ENCODE measurements at regions not wholly inside any gene's neighbourhood (a gene's known extent, or its start where the extent isn't known, plus 50 kb on each side); places are given as distances from the start of the nearest gene placed in this dataset.

DNA sequence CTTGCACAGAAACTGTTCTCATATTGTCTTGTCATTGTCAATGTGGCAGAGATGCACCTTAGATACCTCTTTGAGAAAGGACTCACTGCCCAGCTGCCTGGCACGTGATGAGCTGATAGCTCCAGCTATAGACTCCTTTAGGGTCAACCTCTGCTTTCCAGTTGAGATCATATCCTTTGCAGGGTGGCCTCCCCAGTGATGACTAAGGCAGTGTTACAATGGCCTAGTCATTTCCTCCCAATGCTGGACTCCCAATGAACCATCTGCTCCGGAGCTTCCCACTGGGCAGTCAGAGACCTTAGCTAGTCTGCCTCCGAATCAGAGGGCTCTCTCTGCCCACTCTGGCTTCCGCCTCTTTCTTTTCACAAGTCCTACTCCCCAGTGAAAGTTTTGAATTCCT lies 79.5 kb downstream of the CHRD start:
- H3K36me3 Mint-ChIP-seq (ENCODE audit: low read depth) = no peaks in the 10 kb centered on the region
- no peak for DNase-seq (ENCODE audit: low read depth, low spot score)
- peaks cover 6% of the 10 kb centered on the region for H3K9me3 Mint-ChIP-seq
- TF ChIP-seq, protein P1, sequence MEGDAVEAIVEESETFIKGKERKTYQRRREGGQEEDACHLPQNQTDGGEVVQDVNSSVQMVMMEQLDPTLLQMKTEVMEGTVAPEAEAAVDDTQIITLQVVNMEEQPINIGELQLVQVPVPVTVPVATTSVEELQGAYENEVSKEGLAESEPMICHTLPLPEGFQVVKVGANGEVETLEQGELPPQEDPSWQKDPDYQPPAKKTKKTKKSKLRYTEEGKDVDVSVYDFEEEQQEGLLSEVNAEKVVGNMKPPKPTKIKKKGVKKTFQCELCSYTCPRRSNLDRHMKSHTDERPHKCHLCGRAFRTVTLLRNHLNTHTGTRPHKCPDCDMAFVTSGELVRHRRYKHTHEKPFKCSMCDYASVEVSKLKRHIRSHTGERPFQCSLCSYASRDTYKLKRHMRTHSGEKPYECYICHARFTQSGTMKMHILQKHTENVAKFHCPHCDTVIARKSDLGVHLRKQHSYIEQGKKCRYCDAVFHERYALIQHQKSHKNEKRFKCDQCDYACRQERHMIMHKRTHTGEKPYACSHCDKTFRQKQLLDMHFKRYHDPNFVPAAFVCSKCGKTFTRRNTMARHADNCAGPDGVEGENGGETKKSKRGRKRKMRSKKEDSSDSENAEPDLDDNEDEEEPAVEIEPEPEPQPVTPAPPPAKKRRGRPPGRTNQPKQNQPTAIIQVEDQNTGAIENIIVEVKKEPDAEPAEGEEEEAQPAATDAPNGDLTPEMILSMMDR (conservative IDR thresholded peaks at IDR 0.05) = no peak
- no peak overlapping the region for H3K4me3 Mint-ChIP-seq
- H3K4me1 Mint-ChIP-seq = no peaks in the 10 kb centered on the region
- no peaks in the 10 kb centered on the region for H3K27me3 Mint-ChIP-seq (ENCODE audit: low read depth)
- no peak overlapping the region for H3K27ac Mint-ChIP-seq (ENCODE audit: unreplicated experiment)

DNA sequence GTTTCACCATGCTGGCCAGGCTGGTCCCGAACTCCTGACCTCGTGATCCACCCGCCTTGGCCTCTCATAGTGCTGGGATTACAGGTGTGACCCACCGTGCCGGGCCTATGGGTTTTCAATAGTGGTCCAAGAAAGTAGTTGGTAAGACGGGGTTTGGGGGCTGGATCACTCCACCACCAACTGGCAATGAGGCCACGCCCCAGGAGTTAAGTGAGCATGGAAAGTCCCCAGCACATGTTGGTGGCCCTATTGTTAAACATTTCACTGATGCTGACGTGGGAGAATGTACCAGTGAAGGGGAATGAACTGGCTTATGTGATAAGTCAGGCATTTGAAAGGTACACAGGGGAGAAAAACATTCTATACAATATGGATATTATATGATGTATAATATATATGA lies 80.4 kb downstream of the CHRD start:
- DNase-seq (ENCODE audit: low read depth, low spot score) = no peak
- H3K4me1 Mint-ChIP-seq = no peaks in the 10 kb centered on the region
- H3K9me3 Mint-ChIP-seq = peaks cover 6% of the 10 kb centered on the region

DNA sequence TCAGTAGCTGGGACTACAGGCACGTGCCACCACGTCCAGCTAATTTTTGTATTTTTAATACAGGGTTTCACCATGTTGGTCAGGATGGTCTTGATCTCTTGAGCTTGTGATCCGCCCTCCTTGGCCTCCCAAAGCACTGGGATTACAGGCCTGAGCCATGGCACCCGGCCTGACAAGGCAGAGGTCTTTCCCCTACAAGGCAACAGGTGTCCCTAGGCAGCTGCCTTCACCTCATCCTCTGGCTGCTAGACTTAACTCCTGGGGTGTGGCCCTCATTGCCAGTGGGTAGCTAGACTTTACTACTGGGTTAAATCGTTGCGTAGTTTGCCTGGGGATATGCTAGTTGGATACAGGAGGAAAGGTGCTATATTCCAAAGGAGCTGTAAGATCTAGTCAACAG lies 81.4 kb downstream of the CHRD start:
- Mint-ChIP-seq H3K27ac (ENCODE audit: unreplicated experiment) (no peak overlapping the region), H3K4me3 (no peak overlapping the region), H3K4me1 (no peaks in the 10 kb centered on the region), H3K36me3 (ENCODE audit: low read depth) (no peaks in the 10 kb centered on the region), H3K9me3 (peaks cover 6% of the 10 kb centered on the region), H3K27me3 (ENCODE audit: low read depth) (no peaks in the 10 kb centered on the region)
- DNase-seq (ENCODE audit: low read depth, low spot score) = no peak
- TF ChIP-seq, protein P1 (conservative IDR thresholded peaks at IDR 0.05) = no peak

More for the DNA sequence above, 80.4 kb downstream of the CHRD start:
- no peaks in the 10 kb centered on the region for H3K27me3 Mint-ChIP-seq (ENCODE audit: low read depth)
- no peak overlapping the region for H3K27ac Mint-ChIP-seq (ENCODE audit: unreplicated experiment)
- H3K36me3 Mint-ChIP-seq (ENCODE audit: low read depth) = no peaks in the 10 kb centered on the region
- no peak overlapping the region for H3K4me3 Mint-ChIP-seq
- TF ChIP-seq, protein P1 (conservative IDR thresholded peaks at IDR 0.05) = no peak

DNA sequence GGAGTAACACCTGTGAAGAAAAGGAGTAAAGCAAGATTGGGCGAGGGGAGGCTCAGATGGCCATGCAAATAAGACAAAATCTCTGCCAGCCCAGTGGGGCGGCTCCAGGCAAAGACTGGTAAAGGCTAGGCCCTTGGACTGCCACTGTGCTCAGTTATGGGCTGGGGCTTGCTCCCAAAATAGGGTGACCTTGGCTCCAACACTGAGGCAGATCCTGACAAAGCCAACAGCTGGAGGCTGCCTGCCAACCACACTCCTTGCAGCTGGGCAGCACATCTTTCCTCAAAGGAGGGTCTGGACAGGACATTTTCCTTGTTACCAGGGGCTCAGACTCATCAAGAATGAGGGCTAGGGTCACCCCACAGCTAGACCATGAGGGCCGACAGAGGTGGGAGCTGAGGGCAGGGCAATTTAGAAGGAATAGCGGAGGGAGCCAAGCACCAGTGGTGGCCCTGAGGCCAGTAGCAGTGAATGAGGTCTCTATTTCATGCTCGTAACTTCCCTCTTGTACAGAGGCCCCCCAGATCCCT lies 86.1 kb downstream of the CHRD start:
- no peaks in the 10 kb centered on the region for H3K4me1 Mint-ChIP-seq
- DNase-seq (ENCODE audit: low read depth, low spot score) = no peak
- H3K9me3 Mint-ChIP-seq = no peaks in the 10 kb centered on the region
- peaks cover 3% of the 10 kb centered on the region for H3K27me3 Mint-ChIP-seq (ENCODE audit: low read depth)
- TF ChIP-seq, protein P1 (conservative IDR thresholded peaks at IDR 0.05) = no peak
- H3K36me3 Mint-ChIP-seq (ENCODE audit: low read depth) = no peaks in the 10 kb centered on the region
- H3K4me3 Mint-ChIP-seq = no peak overlapping the region
- H3K27ac Mint-ChIP-seq (ENCODE audit: unreplicated experiment) = no peak overlapping the region

DNA sequence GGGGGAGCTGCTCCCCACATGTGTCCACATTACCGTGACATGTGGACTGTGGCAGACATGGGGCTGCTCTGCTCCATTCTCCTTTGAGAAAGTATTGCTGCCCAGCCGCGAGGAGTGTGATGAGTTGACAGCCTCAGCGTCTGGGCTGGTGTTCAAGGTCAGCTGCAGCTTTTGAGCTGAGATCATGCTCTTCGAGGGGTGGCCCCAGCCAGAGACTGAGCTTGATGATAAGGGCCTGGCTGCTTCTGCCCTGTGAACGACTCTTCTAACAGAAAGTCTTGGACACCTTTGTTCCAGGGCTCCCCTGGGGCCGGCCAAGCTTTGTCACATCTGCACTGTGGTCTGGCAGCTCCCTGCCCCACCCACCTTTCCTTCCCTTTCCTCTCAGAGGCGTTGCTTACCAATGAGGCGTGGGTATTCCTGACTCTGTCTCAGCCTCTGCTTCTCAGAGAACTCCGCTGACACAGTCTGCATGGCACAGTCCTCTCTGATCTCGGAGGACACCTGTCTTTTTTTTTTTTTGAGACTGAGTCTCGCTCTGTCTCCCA lies 86.6 kb downstream of the CHRD start:
- Mint-ChIP-seq H3K27ac (ENCODE audit: unreplicated experiment) (no peak overlapping the region), H3K27me3 (ENCODE audit: low read depth) (peaks cover 9% of the 10 kb centered on the region), H3K9me3 (no peaks in the 10 kb centered on the region), H3K4me3 (no peak overlapping the region), H3K4me1 (no peaks in the 10 kb centered on the region), H3K36me3 (ENCODE audit: low read depth) (no peaks in the 10 kb centered on the region)
- DNase-seq (ENCODE audit: low read depth, low spot score) = no peak
- TF ChIP-seq, protein P1 (conservative IDR thresholded peaks at IDR 0.05) = no peak

Data from neural crest cell (in vitro differentiated cells).